GM18867 (cell line): ENCODE measurements at regions not wholly inside any gene's neighbourhood (a gene's known extent, or its start where the extent isn't known, plus 50 kb on each side); places are given as distances from the start of the nearest gene placed in this dataset.
"Not testable (repeated sequence)": the region's sequence is repeated elsewhere in the genome, so short reads cannot be mapped to it uniquely, and the experiment has no call there.

Experiments used
- ATAC-seq: cut with Tn5 transposase; IDR thresholded peaks from one replicate; pipeline ENCODE4 v1.9.1; 2021; ENCODE audit warnings: mild to moderate bottlenecking, moderate library complexity; ENCODE audit not compliant: unreplicated experiment

GRCh38 chr22:49349181-49349835, 478.4 kb downstream of the BRD1 start:
- ATAC-seq: no peak

GRCh38 chr22:49348631-49349030, 479.0 kb downstream of the BRD1 start:
- ATAC-seq: no peak

- ATAC-seq: no peak
These were observed 480.3 kb downstream of the BRD1 start for GRCh38 chr22:49347376-49347775.

- no peak for ATAC-seq
These were observed 481.8 kb downstream of the BRD1 start for GRCh38 chr22:49345896-49346295.

- no peak for ATAC-seq
These were observed 483.0 kb downstream of the BRD1 start for GRCh38 chr22:49344656-49345055.

- ATAC-seq: no peak
These were observed 483.5 kb downstream of the BRD1 start for GRCh38 chr22:49344161-49344560.

GRCh38 chr22:49340406-49340805, 487.3 kb downstream of the BRD1 start:
- ATAC-seq: no peak

GRCh38 chr22:49336483-49336882, 491.2 kb downstream of the BRD1 start:
- ATAC-seq: not testable (repeated sequence)

GRCh38 chr22:49334976-49335375, 492.7 kb downstream of the BRD1 start:
- no peak for ATAC-seq

GRCh38 chr22:49334449-49334789, 493.3 kb downstream of the BRD1 start:
- no peak for ATAC-seq

GRCh38 chr22:49333206-49333605, 494.5 kb downstream of the BRD1 start:
- no peak for ATAC-seq

GRCh38 chr22:49332691-49333090, 495.0 kb downstream of the BRD1 start:
- ATAC-seq: no peak

- no peak for ATAC-seq
These were observed 495.8 kb downstream of the BRD1 start for GRCh38 chr22:49331878-49332277.

- ATAC-seq: no peak
These were observed 496.4 kb downstream of the BRD1 start for GRCh38 chr22:49331223-49331815.

- ATAC-seq: no peak
These were observed 497.1 kb downstream of the BRD1 start for GRCh38 chr22:49330421-49331222.

GRCh38 chr22:49329636-49330035, 498.0 kb downstream of the BRD1 start:
- ATAC-seq: no peak

- ATAC-seq: no peak
These were observed 498.9 kb downstream of the BRD1 start for GRCh38 chr22:49328630-49329405.

GRCh38 chr22:49328118-49328475, 499.6 kb downstream of the BRD1 start:
- no peak for ATAC-seq

GRCh38 chr22:49327411-49328117, 500.1 kb downstream of the BRD1 start:
- no peak for ATAC-seq

GRCh38 chr22:49326558-49326957, 501.1 kb downstream of the BRD1 start:
- ATAC-seq: no peak
